ENCODE measurements at regions not wholly inside any gene's neighbourhood (a gene's known extent, or its start where the extent isn't known, plus 50 kb on each side); places are given as distances from the start of the nearest gene placed in this dataset.

GRCh38 chr10:78550090-78550489 is 516.4 kb downstream of the RPS24 start:
- Histone ChIP-seq H3K27ac (ENCODE audit: low read depth, low read length, poor library complexity, severe bottlenecking) (no peak overlapping the region), H3K4me3 (ENCODE audit: low read depth, low read length, poor library complexity, severe bottlenecking) (no peak overlapping the region), H3K4me1 (ENCODE audit: insufficient read depth, low read length, poor library complexity, severe bottlenecking) (no peaks in the 10 kb centered on the region), H3K9me3 (ENCODE audit: low read depth, low read length, poor library complexity, severe bottlenecking) (no peaks in the 10 kb centered on the region), H3K36me3 (ENCODE audit: insufficient read depth, low read length, poor library complexity, severe bottlenecking) (no peaks in the 10 kb centered on the region), H3K27me3 (replicated peaks; ENCODE audit: insufficient read depth, low read depth, low read length, poor library complexity) (peaks cover 22% of the 10 kb centered on the region)
- DNase-seq (ENCODE audit: low spot score) = no peak
- intact Hi-C loops (cut with micrococcal nuclease; ENCODE audit: unreplicated experiment) = no loop called here
- BruUV-seq (replicated peaks) = no TSS peak
- ChIA-PET CTCF (no interaction called here), POLR2A (ENCODE audit: low non-redundant PET) (no interaction called here)
- TF ChIP-seq, protein P1, sequence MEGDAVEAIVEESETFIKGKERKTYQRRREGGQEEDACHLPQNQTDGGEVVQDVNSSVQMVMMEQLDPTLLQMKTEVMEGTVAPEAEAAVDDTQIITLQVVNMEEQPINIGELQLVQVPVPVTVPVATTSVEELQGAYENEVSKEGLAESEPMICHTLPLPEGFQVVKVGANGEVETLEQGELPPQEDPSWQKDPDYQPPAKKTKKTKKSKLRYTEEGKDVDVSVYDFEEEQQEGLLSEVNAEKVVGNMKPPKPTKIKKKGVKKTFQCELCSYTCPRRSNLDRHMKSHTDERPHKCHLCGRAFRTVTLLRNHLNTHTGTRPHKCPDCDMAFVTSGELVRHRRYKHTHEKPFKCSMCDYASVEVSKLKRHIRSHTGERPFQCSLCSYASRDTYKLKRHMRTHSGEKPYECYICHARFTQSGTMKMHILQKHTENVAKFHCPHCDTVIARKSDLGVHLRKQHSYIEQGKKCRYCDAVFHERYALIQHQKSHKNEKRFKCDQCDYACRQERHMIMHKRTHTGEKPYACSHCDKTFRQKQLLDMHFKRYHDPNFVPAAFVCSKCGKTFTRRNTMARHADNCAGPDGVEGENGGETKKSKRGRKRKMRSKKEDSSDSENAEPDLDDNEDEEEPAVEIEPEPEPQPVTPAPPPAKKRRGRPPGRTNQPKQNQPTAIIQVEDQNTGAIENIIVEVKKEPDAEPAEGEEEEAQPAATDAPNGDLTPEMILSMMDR (conservative IDR thresholded peaks at IDR 0.05; ENCODE audit: low read depth, low read length) = no peak
- no peak for TF ChIP-seq EZH2 (IDR thresholded peaks at IDR 0.05; ENCODE audit: borderline replicate concordance, low read depth, low read length, poor library complexity, severe bottlenecking)

DNA sequence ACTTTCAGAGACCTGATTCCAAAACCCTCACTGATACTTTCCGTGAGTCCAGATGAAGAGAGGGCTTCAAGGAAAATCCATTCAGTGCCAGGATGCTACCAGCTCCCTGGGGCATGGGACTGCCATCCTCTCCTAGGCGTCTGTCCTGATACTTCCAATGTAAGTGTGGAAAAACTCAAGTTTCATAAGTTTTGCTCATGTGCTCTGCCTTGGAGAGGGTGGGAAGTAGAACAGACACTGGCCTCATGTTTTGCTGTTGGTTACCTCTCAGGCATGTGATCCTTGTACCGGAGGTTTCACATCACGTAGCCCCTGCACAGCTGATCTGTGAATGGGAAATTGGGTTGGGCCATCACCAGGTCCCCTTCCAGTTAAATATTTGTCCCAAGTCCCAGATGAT is 517.1 kb downstream of the RPS24 start:
- H3K9me3 ChIP-seq (ENCODE audit: low read depth, low read length, poor library complexity, severe bottlenecking) = no peaks in the 10 kb centered on the region
- no peak for DNase-seq (ENCODE audit: low spot score)
- no peaks in the 10 kb centered on the region for H3K36me3 ChIP-seq (ENCODE audit: insufficient read depth, low read length, poor library complexity, severe bottlenecking)
- H3K4me3 ChIP-seq (ENCODE audit: low read depth, low read length, poor library complexity, severe bottlenecking) = no peak overlapping the region
- TF ChIP-seq, protein P1 (conservative IDR thresholded peaks at IDR 0.05; ENCODE audit: low read depth, low read length) = no peak
- no peak for TF ChIP-seq EZH2 (IDR thresholded peaks at IDR 0.05; ENCODE audit: borderline replicate concordance, low read depth, low read length, poor library complexity, severe bottlenecking)
- H3K27me3 ChIP-seq (replicated peaks; ENCODE audit: insufficient read depth, low read depth, low read length, poor library complexity) = peaks cover 22% of the 10 kb centered on the region
- no TSS peak for BruUV-seq (replicated peaks)
- no peak overlapping the region for H3K27ac ChIP-seq (ENCODE audit: low read depth, low read length, poor library complexity, severe bottlenecking)
- intact Hi-C loops (cut with micrococcal nuclease; ENCODE audit: unreplicated experiment) = no loop called here
- POLR2A ChIA-PET (ENCODE audit: low non-redundant PET) = no interaction called here
- CTCF ChIA-PET = no interaction called here
- H3K4me1 ChIP-seq (ENCODE audit: insufficient read depth, low read length, poor library complexity, severe bottlenecking) = no peaks in the 10 kb centered on the region

DNA sequence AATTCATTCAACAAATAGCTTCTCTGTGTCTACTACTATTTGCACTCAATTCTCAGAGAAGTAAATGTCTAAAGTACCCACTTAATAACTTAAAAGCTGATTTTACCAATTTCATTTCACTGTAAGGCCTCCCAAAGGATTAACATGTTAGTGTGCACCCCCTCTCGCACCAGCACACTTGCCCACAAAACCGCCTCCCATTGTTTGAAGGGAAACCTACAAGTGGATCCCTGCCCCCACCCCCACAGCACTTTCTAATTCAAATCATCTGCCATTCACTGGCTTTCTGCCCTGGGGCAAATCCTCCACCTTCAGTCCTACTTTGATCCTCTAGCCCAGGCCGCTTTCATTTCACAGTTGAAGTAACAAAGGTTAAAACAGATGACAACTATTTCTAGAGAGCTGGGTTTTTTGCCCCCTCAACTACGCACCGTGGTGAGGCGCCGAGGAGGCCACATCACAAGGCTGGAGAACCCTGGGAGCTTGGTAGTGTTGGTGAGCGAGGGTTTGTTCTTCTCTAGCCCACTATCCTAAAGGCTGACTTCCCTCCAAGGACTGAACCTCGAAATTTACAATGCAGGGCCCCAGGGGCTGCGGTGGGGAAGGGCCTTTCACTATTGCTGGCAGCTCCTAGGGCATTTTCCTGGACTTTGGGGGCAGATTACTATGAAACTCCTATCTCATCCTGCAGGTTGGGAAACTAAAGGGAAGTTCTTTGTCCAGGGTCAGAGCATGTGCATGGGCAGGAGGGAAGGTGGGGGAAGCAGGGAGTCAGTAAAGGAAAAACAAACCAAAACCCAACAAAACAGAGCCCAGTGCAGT is 517.4 kb upstream of the ZMIZ1 start:
- BruUV-seq (replicated peaks) = no TSS peak
- Histone ChIP-seq H3K4me3 (ENCODE audit: low read depth, low read length, poor library complexity, severe bottlenecking) (no peak overlapping the region), H3K9me3 (ENCODE audit: low read depth, low read length, poor library complexity, severe bottlenecking) (no peaks in the 10 kb centered on the region), H3K27me3 (replicated peaks; ENCODE audit: insufficient read depth, low read depth, low read length, poor library complexity) (peaks cover 19% of the 10 kb centered on the region), H3K36me3 (ENCODE audit: insufficient read depth, low read length, poor library complexity, severe bottlenecking) (no peaks in the 10 kb centered on the region), H3K27ac (ENCODE audit: low read depth, low read length, poor library complexity, severe bottlenecking) (no peak overlapping the region), H3K4me1 (ENCODE audit: insufficient read depth, low read length, poor library complexity, severe bottlenecking) (no peaks in the 10 kb centered on the region)
- ChIA-PET CTCF (no interaction called here), POLR2A (ENCODE audit: low non-redundant PET) (no interaction called here)
- intact Hi-C loops (cut with micrococcal nuclease; ENCODE audit: unreplicated experiment) = no loop called here
- no peak for DNase-seq (ENCODE audit: low spot score)
- TF ChIP-seq, protein P1 (conservative IDR thresholded peaks at IDR 0.05; ENCODE audit: low read depth, low read length) = no peak
- TF ChIP-seq EZH2 (IDR thresholded peaks at IDR 0.05; ENCODE audit: borderline replicate concordance, low read depth, low read length, poor library complexity, severe bottlenecking) = no peak
